OCI-LY1 (cell line): ENCODE measurements at regions not wholly inside any gene's neighbourhood (a gene's known extent, or its start where the extent isn't known, plus 50 kb on each side); places are given as distances from the start of the nearest gene placed in this dataset.

ENCODE experiments used
- H2AFZ ChIP-seq: fragments of 200-600 bp; sonication (generic), shearing (Covaris generic); 2 replicates; pipeline ENCODE4 v1.6.0; 2014; ENCODE audit warnings: antibody characterized with exemption, mild to moderate bottlenecking, low read length
- H3F3A ChIP-seq: fragments of 200-600 bp; sonication (generic), shearing (Covaris generic); 2 replicates; pipeline ENCODE4 v1.6.0; 2014; ENCODE audit warnings: mild to moderate bottlenecking, antibody characterized with exemption, low read length, moderate library complexity; ENCODE audit not compliant: insufficient read depth
- H3K27ac ChIP-seq: fragments of 200-600 bp; sonication (generic); 2 replicates; pipeline ENCODE4 v1.5.1; 2014; ENCODE audit warnings: low read length, mixed run types, mild to moderate bottlenecking, low read depth; ENCODE audit not compliant: poor library complexity, severe bottlenecking
- H3K27me3 ChIP-seq: fragments of 200-600 bp; sonication (generic); 2 replicates; pipeline ENCODE4 v1.6.0; 2014; ENCODE audit warnings: antibody characterized with exemption, mild to moderate bottlenecking, low read length, moderate library complexity; ENCODE audit not compliant: insufficient read depth
- H3K36me3 ChIP-seq: fragments of 200-600 bp; sonication (generic); 2 replicates; pipeline ENCODE4 v1.6.1; 2014; ENCODE audit warnings: mild to moderate bottlenecking, antibody characterized with exemption, low read length, moderate library complexity, mixed read lengths; ENCODE audit not compliant: insufficient read depth
- H3K4me1 ChIP-seq: fragments of 200-600 bp; sonication (generic); 2 replicates; pipeline ENCODE4 v1.5.1; 2014; ENCODE audit warnings: mild to moderate bottlenecking, low read length, moderate library complexity; ENCODE audit not compliant: insufficient read depth, severe bottlenecking
- H3K4me2 ChIP-seq: fragments of 200-600 bp; sonication (generic), shearing (Covaris generic); 2 replicates; pipeline ENCODE4 v1.6.1; 2014; ENCODE audit warnings: low read length
- H3K4me3 ChIP-seq: fragments of 200-600 bp; sonication (generic); 2 replicates; pipeline ENCODE4 v1.5.1; 2014; ENCODE audit warnings: low read length, low read depth, mild to moderate bottlenecking, mixed read lengths; ENCODE audit not compliant: poor library complexity, severe bottlenecking
- H3K79me2 ChIP-seq: fragments of 200-600 bp; shearing (Covaris generic); 2 replicates; pipeline ENCODE4 v1.6.1; 2016; ENCODE audit warnings: mixed run types, low read length, mixed read lengths; ENCODE audit not compliant: insufficient read depth
- H3K9ac ChIP-seq: fragments of 200-600 bp; sonication (generic), shearing (Covaris generic); 2 replicates; pipeline ENCODE4 v1.6.1; 2014; ENCODE audit warnings: mild to moderate bottlenecking, low read length, mixed read lengths
- H3K9me2 ChIP-seq: fragments of 200-600 bp; sonication (generic), shearing (Covaris generic); 2 replicates; pipeline ENCODE4 v1.6.1; 2014; ENCODE audit warnings: low read depth, mild to moderate bottlenecking, low read length, mixed read lengths
- H3K9me3 ChIP-seq: fragments of 200-600 bp; shearing (Covaris generic); 2 replicates; pipeline ENCODE4 v1.6.1; 2014; ENCODE audit warnings: low read length, mixed read lengths
- H4K20me1 ChIP-seq: fragments of 200-600 bp; sonication (generic), shearing (Covaris generic); 2 replicates; pipeline ENCODE4 v1.6.0; 2016; ENCODE audit warnings: mild to moderate bottlenecking, low read length; ENCODE audit not compliant: insufficient read depth
- CTCF ChIP-seq: fragments of 200-600 bp; sonication (generic), shearing (Covaris generic); IDR thresholded peaks from 2 replicates; pipeline ENCODE4 v1.5.1; 2017; ENCODE audit warnings: mild to moderate bottlenecking, antibody characterized with exemption, low read length, moderate library complexity, mixed read lengths
- EZH2 ChIP-seq: fragments of 200-600 bp; sonication (generic), shearing (Covaris generic); IDR thresholded peaks from 2 replicates; pipeline ENCODE4 v1.8.0; 2017; ENCODE audit warnings: borderline replicate concordance, mixed run types, mild to moderate bottlenecking, antibody characterized with exemption, low read length, moderate library complexity, mixed read lengths

GRCh38 chr4:188987011-188987410, 847.8 kb downstream of the TRIML1 start:
- H3F3A ChIP-seq, result no peaks in the 10 kb centered on the region
- no peak overlapping the region for H2AFZ ChIP-seq
- H3K79me2 ChIP-seq, result no peaks in the 10 kb centered on the region
- H4K20me1 ChIP-seq, result no peaks in the 10 kb centered on the region
- no peak overlapping the region for H3K4me2 ChIP-seq
- H3K4me1 ChIP-seq, result peaks cover 18% of the 10 kb centered on the region
- no peaks in the 10 kb centered on the region for H3K27me3 ChIP-seq
- no peaks in the 10 kb centered on the region for H3K9me2 ChIP-seq
- no peaks in the 10 kb centered on the region for H3K9me3 ChIP-seq
- no peak for TF ChIP-seq CTCF
- no peak for TF ChIP-seq EZH2
- H3K9ac ChIP-seq, result no peak overlapping the region
- H3K27ac ChIP-seq, result no peak overlapping the region
- no peaks in the 10 kb centered on the region for H3K36me3 ChIP-seq
- H3K4me3 ChIP-seq, result no peak overlapping the region

- Histone ChIP-seq H3K4me2 (no peak overlapping the region), H3K36me3 (no peaks in the 10 kb centered on the region), H3K27ac (no peak overlapping the region), H2AFZ (no peak overlapping the region), H3K4me3 (no peak overlapping the region), H3K9ac (no peak overlapping the region), H3F3A (no peaks in the 10 kb centered on the region), H3K9me2 (no peaks in the 10 kb centered on the region), H4K20me1 (no peaks in the 10 kb centered on the region), H3K4me1 (peaks cover 18% of the 10 kb centered on the region), H3K27me3 (no peaks in the 10 kb centered on the region), H3K79me2 (no peaks in the 10 kb centered on the region), H3K9me3 (no peaks in the 10 kb centered on the region)
- no peak for TF ChIP-seq CTCF
- TF ChIP-seq EZH2, result no peak
Observed at GRCh38 chr4:188988131-188988530, 848.9 kb downstream of the TRIML1 start.

- Histone ChIP-seq H3K9me3 (no peaks in the 10 kb centered on the region), H3K4me1 (peaks cover 24% of the 10 kb centered on the region), H3K9me2 (no peaks in the 10 kb centered on the region), H3K27me3 (no peaks in the 10 kb centered on the region), H2AFZ (no peak overlapping the region), H3K4me2 (no peak overlapping the region), H4K20me1 (no peaks in the 10 kb centered on the region), H3K27ac (no peak overlapping the region), H3F3A (no peaks in the 10 kb centered on the region), H3K79me2 (no peaks in the 10 kb centered on the region), H3K4me3 (no peak overlapping the region), H3K36me3 (no peaks in the 10 kb centered on the region), H3K9ac (no peak overlapping the region)
- no peak for TF ChIP-seq EZH2
Observed at GRCh38 chr4:188989371-188989770, 850.1 kb downstream of the TRIML1 start.

- Histone ChIP-seq H3K9me2 (no peaks in the 10 kb centered on the region), H2AFZ (no peak overlapping the region), H3K36me3 (no peaks in the 10 kb centered on the region), H3K4me1 (peaks cover 7% of the 10 kb centered on the region), H3K4me3 (no peak overlapping the region), H3K9me3 (no peaks in the 10 kb centered on the region), H3K27ac (no peak overlapping the region), H3K79me2 (no peaks in the 10 kb centered on the region), H3K9ac (no peak overlapping the region), H3K27me3 (no peaks in the 10 kb centered on the region), H3F3A (no peaks in the 10 kb centered on the region), H3K4me2 (no peak overlapping the region), H4K20me1 (no peaks in the 10 kb centered on the region)
- TF ChIP-seq EZH2, result no peak
- no peak for TF ChIP-seq CTCF
Observed at GRCh38 chr4:188992706-188993105, 853.5 kb downstream of the TRIML1 start.
